Cardiac muscle cell (in vitro differentiated cells and primary cell): ENCODE measurements at regions not wholly inside any gene's neighbourhood (a gene's known extent, or its start where the extent isn't known, plus 50 kb on each side); places are given as distances from the start of the nearest gene placed in this dataset.
"Not testable (repeated sequence)": the region's sequence is repeated elsewhere in the genome, so short reads cannot be mapped to it uniquely, and the experiment has no call there.

ENCODE experiments used
- DNase-seq, 2 donors: peaks; one replicate each; pipeline versions ENCODE4 v3.0.0 to v3.0.0-alpha.2; 2010 to 2017; ENCODE audit warnings: low read depth in 1 of 2, low spot score in 1 of 2
- H3K27ac ChIP-seq: fragments of 200-600 bp; sonication (generic); 2 replicates; pipeline ENCODE4 v1.5.1; 2016
- H3K27me3 ChIP-seq: fragments of 200-600 bp; sonication (generic); 2 replicates; pipeline ENCODE4 v1.6.0; 2016; ENCODE audit warnings: control low read depth
- H3K36me3 ChIP-seq: fragments of 200-600 bp; sonication (generic); 2 replicates; pipeline ENCODE4 v1.5.1; 2016; ENCODE audit warnings: control low read depth
- H3K4me1 ChIP-seq: fragments of 200-600 bp; sonication (generic); 2 replicates; pipeline ENCODE4 v1.8.1; 2017; ENCODE audit warnings: low read depth, mild to moderate bottlenecking, mixed run types
- H3K4me3 ChIP-seq: fragments of 200-600 bp; sonication (generic); 2 replicates; pipeline ENCODE4 v1.5.1; 2016; ENCODE audit warnings: mild to moderate bottlenecking
- H3K9me3 ChIP-seq: fragments of 200-600 bp; sonication (generic); 2 replicates; pipeline ENCODE4 v1.5.1; 2017; ENCODE audit warnings: low read depth, mild to moderate bottlenecking, control low read depth
- TF ChIP-seq, protein P1 (sequence below): IDR thresholded peaks from 2 replicates; pipeline ENCODE4 v1.5.1; 2012; ENCODE audit warnings: low read depth, mild to moderate bottlenecking, low read length

DNA sequence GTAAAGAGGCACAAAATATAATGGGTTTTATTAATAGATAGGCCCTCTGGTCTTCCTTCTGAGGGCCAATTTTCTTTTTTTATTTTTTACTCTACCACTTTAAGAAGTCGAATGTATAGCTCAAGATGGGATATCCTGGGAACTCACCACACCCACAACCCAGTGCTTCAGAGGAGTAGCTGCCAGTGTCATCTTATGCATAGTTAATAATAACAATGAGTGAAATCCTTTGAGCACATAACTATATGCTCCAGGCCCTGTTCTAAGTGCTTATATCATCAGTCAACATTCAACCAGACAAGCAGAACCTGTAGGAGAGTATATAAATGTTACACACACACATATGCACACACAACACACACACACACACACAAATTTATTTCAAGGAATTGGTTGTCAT lies 150.3 kb upstream of the ACTBL2 start:
- H3K27ac ChIP-seq: no peak overlapping the region
- no peak overlapping the region for H3K4me3 ChIP-seq
- no peaks in the 10 kb centered on the region for H3K9me3 ChIP-seq
- no peaks in the 10 kb centered on the region for H3K27me3 ChIP-seq
- H3K4me1 ChIP-seq: no peaks in the 10 kb centered on the region
- no peaks in the 10 kb centered on the region for H3K36me3 ChIP-seq
- TF ChIP-seq, protein P1, sequence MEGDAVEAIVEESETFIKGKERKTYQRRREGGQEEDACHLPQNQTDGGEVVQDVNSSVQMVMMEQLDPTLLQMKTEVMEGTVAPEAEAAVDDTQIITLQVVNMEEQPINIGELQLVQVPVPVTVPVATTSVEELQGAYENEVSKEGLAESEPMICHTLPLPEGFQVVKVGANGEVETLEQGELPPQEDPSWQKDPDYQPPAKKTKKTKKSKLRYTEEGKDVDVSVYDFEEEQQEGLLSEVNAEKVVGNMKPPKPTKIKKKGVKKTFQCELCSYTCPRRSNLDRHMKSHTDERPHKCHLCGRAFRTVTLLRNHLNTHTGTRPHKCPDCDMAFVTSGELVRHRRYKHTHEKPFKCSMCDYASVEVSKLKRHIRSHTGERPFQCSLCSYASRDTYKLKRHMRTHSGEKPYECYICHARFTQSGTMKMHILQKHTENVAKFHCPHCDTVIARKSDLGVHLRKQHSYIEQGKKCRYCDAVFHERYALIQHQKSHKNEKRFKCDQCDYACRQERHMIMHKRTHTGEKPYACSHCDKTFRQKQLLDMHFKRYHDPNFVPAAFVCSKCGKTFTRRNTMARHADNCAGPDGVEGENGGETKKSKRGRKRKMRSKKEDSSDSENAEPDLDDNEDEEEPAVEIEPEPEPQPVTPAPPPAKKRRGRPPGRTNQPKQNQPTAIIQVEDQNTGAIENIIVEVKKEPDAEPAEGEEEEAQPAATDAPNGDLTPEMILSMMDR: no peak
- DNase-seq: no peak

DNA sequence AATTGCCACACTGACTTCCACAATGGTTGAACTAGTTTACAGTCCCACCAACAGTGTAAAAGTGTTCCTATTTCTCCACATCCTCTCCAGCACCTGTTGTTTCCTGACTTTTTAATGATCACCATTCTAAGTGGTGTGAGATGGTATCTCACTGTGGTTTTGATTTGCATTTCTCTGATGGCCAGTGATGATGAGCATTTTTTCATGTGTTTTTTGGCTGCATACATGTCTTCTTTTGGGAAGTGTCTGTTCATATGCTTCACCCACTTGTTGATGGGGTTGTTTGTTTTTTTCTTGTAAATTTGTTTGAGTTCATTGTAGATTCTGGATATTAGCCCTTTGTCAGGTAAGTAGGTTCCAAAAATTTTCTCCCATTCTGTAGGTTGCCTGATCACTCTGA lies 148.5 kb upstream of the ACTBL2 start:
- H3K27me3 ChIP-seq, DNase-seq, H3K9me3 ChIP-seq, H3K4me1 ChIP-seq, H3K4me3 ChIP-seq, H3K36me3 ChIP-seq, H3K27ac ChIP-seq: not testable (repeated sequence)

DNA sequence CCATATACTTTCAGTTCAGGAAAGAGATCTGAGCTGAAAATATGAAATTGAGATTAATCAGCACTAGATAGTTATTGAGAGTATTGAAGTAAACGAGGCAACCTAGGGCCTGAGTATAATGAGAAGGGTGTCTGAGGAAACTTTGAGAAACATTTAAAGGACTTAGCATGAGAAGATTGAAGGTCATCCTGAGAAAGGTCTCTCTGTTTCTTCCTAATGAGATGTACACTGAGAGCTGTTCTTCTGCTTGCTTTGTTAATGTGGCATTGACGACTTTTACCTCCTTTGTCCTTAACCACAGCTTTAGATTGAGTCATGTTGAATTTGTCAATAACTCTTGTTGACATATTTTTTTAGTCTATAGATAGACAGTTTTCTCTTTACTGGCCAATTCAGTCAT lies 145.1 kb upstream of the ACTBL2 start:
- H3K4me3 ChIP-seq: no peak overlapping the region
- no peak overlapping the region for H3K27ac ChIP-seq
- no peaks in the 10 kb centered on the region for H3K9me3 ChIP-seq
- DNase-seq: no peak
- TF ChIP-seq, protein P1: no peak
- no peaks in the 10 kb centered on the region for H3K27me3 ChIP-seq
- H3K4me1 ChIP-seq: peaks cover 4% of the 10 kb centered on the region
- H3K36me3 ChIP-seq: no peaks in the 10 kb centered on the region

DNA sequence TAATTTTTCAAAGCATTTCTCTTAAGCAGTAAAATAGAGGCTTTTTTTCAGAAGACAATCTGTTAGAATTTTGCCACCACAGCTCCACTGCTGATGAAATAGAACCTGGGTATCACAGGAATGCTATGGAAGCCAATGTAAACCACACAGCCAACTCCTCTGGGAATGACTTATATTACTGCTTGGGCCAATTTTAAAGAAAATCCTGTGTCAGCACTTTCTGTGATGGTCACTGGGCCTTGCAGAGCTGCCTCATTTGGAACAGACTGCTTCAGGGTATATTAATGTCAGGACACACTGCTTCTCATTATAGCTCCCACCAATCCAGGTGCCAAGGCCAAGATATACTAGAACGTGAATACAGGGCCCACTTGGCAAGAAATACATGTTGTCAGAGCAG lies 144.1 kb upstream of the ACTBL2 start:
- Histone ChIP-seq H3K4me1 (peaks cover 4% of the 10 kb centered on the region), H3K36me3 (no peaks in the 10 kb centered on the region), H3K27ac (no peak overlapping the region), H3K9me3 (no peaks in the 10 kb centered on the region), H3K4me3 (no peak overlapping the region), H3K27me3 (no peaks in the 10 kb centered on the region)
- DNase-seq: peak in 1 of 2 donors; percentile 47
- TF ChIP-seq, protein P1: no peak

DNA sequence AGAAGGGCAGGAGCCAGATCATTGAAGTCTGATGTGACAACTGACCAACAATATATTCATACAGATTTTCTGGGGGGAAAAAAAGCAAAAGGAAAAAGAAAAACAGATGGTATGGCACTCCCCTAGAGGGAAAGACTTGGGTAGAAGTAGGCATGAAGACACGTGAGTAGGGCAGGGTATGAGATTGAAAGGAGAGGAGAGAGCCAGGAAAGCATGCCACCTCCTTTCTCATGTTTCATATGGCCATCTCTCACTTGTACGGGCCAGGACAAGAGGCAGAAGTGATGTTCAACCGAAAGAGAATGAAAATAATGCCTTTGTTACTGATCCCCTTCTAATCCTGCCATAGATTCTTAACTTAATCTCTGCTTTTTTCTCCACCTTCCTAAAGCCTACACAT lies 139.0 kb upstream of the ACTBL2 start:
- H3K27ac ChIP-seq: no peak overlapping the region
- H3K9me3 ChIP-seq: no peaks in the 10 kb centered on the region
- no peaks in the 10 kb centered on the region for H3K27me3 ChIP-seq
- H3K36me3 ChIP-seq: no peaks in the 10 kb centered on the region
- TF ChIP-seq, protein P1: no peak
- no peak for DNase-seq
- H3K4me3 ChIP-seq: no peak overlapping the region
- H3K4me1 ChIP-seq: peaks cover 4% of the 10 kb centered on the region

DNA sequence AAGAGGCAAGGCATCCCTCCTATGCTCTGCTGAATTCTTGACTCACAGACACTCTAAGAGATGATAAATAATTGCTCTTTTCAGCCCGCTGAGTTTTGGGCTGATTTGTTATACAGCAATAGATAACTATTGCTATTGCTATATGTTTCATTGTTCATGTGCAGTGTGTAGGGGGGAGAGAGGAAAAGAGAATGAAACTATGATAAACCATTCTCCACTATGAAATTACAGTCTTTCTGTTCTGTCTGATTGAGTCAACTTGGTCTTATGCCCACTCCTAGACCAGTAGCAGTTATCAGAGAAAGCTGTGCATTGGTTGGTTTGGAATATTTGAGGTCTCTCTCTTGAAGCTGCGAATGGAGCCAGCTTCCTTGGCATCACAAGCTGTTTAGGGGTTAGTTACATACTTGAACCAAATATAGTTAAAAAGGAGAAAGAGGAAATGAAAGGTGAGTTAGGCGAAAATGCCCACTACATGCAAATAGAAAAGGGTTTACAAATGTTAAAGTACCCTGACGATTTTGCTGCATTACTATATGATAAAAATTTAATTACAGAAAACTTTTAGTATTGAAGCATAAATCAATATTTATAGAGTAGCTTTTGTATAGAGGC lies 136.3 kb upstream of the ACTBL2 start:
- TF ChIP-seq, protein P1: no peak
- Histone ChIP-seq H3K27me3 (no peaks in the 10 kb centered on the region), H3K36me3 (no peaks in the 10 kb centered on the region), H3K27ac (no peak overlapping the region), H3K9me3 (no peaks in the 10 kb centered on the region), H3K4me1 (no peaks in the 10 kb centered on the region), H3K4me3 (no peak overlapping the region)
- no peak for DNase-seq
